GM08714 (cell line): ENCODE measurements at regions not wholly inside any gene's neighbourhood (a gene's known extent, or its start where the extent isn't known, plus 50 kb on each side); places are given as distances from the start of the nearest gene placed in this dataset.

Experiments
- H3K4me3 ChIP-seq: fragments of 200-500 bp; sonication (Bioruptor generic); 2 replicates; pipeline ENCODE4 v1.5.1; 2014; ENCODE audit warnings: mild to moderate bottlenecking, low read length, inconsistent platforms
- ZNF274 ChIP-seq: IDR thresholded peaks from 2 replicates; pipeline ENCODE4 v1.6.1; 2012; ENCODE audit warnings: mild to moderate bottlenecking, low read depth, low read length

DNA sequence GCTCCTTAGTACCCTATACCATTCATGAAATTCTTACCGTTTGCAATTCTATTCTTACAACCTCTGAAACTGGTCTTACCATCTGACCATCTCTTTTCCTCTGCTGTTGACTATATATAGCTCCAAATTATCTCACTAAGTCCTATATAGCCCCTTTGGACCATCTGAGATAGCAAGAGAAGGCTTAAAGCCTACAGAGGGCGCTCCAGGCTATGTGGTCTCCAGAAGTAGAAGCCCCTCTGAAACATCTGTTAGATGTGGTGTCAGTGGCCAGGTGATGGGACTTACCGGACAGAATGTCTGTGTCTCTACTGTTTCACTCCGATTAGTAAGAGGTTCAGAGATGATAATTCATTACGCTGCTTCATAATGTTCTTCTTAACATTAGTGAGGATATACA is 140.7 kb upstream of the BMP2 start:
- TF ChIP-seq ZNF274, result no peak
- H3K4me3 ChIP-seq, result no peak overlapping the region

DNA sequence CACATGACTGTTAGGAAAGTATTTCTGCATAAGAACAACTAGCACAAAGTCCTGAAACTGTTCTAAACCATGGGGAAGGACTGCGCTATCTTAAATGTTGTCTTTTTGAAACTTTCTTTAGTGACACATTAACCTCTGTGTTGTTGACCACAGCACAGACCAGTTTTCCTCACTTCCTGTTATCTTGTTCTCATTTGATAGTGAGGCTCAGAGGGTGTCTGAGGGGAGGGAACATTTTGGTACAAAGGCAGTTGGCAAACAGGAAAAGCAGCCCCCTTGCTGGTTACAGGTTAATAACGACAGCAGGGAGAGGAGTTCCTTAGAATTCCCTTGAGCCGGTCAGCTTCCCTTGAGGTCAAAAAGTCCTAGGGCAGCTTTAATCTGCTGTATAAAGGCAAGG is 143.5 kb upstream of the BMP2 start:
- TF ChIP-seq ZNF274, result no peak
- H3K4me3 ChIP-seq, result peak overlapping the region; percentile 42; the same call in 1 of the 2 replicates

DNA sequence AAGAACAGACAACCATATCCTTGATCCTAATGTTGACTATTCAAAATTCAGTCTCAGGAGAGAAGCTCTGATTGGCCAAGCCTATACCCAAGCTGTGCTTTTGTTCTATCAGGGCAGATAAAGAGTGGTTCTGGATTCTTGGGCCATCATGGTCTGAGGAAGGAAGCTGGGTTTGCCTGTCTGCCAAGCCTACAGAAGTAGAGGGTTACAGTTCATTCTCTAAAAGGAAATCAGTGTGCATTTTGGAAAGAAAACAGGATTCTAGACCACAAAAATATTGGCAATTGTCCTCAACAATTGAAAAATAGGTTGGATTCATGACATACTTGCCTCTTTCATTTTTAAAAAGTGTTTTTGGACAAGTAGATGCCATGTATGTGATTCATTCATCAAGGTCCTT is 145.4 kb upstream of the BMP2 start:
- TF ChIP-seq ZNF274, result no peak
- no peak overlapping the region for H3K4me3 ChIP-seq

DNA sequence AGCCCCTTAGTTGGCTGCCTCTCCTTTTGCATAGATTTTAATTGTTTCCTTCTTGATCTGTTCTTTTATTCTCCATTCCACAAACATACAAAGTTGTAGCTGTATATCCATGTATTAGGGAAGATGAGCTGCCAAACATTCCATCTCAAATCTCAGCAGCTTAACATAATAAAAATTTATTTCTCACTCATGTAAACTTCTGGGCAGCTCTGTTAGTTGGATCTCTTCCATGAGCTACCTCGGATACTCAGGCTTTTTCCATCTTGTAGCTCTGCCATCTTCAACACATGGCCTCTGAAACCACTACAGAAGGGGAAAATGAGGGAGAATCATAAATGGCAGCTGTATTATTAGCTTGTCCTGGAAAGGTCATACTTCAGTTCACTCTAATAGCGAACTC is 149.4 kb upstream of the BMP2 start:
- H3K4me3 ChIP-seq, result no peak overlapping the region
- TF ChIP-seq ZNF274, result no peak

DNA sequence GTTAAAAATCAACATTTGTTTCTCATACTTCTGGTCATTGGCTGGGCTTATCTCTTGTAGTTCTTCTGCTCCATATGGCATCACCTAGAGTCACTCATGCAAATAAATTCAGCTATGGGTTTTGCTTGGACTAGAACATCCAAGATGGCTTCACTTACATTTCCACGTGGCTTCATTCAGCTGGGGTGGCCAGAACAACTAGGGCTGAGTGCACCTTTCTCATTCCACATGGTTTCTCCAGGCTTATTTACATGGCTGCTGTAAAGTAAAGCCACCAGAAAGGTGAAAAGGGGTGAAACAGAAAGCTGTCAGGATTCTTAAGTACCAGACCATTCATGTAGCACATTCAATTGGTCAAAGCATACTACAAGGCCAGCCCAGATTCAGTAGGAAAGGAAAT is 151.1 kb upstream of the BMP2 start:
- TF ChIP-seq ZNF274, result no peak
- no peak overlapping the region for H3K4me3 ChIP-seq

DNA sequence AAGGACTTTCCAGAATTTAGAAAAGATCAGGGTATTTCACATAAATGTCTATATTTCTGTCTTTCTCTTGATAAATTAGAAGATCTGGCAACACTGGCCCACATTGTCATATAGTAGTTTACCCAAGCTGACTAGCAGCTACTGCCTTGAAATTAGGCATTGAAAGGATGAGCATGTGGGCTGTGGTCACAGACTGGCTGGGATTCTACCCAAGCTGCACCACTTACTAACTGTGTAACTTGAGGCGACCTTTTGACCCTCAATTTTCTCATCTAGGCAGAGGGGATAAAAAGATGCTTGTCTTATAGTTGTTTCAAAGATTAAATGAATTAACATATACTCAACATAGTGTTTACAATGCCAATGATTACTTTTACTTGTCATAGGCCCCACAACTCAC is 152.7 kb upstream of the BMP2 start:
- TF ChIP-seq ZNF274, result no peak

DNA sequence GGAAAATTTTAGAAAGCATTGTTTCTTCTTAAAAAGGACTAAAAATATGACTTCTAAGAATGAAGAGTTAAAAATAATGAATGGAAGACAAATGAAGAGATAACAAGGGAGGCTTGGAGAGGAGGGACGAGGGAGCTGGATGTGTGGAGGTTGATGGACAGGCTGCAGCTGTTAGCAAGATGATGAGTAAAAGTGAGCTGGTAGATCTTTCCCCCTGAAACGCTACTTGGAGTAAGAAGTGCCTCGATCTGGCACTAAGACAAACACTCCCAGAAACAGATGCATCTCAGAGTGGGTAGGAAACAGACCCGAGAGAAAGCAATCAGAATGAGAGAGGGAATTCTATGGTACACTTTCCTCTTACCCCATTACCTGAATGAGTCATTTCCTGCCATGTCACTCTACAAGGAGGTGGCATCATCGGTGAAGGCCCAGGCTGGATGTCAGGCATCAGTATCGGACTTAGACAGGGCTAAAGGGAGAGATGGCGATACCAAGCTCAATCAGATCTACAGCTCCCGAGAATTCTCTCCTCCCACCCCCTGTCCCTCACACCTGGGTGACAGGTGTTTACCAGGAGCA is 154.1 kb upstream of the BMP2 start:
- TF ChIP-seq ZNF274, result no peak
- no peak overlapping the region for H3K4me3 ChIP-seq

More for the DNA sequence above, 152.7 kb upstream of the BMP2 start:
- H3K4me3 ChIP-seq, result no peak overlapping the region

DNA sequence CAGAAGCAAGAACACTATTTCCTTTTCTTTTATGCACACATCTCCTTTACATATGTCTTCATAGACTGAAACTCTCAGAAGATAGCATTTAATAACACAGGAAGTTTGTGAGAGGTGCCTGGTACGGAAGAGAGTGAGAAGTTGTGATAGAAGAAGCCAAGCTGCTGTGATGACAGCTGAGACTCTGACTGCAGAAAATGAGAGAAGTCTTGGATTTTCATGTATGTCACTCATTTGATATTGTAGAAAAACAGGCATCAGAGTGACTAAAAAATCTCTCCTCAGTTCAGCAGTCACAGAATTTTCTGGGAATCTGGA is 154.9 kb upstream of the BMP2 start:
- no peak overlapping the region for H3K4me3 ChIP-seq
- no peak for TF ChIP-seq ZNF274

DNA sequence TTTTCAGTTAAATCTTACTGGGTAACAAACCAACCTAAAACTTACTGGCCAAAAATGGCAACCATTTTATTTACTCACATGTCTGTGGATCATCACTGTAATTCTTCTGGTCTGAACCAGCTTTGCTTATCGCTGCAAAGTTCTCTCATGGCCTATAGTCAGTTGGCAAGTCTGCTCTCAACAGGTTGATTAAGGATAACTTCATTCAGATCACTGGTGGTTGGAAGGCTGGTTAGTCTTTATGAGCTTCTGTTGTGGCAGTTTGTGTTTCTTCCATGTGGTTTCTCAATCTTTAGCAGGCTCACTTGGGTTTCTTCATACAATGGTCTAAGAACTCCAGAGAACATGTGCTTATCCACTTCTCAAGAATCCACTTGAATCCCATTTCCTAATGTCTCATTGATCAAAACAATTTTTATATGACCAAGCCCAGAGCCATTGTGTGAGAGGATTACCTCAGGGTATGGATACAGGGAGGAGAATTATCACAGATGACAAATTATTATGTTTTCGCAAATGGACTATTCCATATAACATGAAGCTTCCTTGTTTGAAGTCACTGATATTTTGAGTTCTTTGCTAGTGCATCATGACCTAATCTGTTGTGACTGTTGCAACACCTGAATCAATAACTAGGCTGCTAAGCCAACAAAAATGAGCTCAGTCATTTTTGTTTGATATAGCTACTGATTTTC is 155.4 kb upstream of the BMP2 start:
- no peak overlapping the region for H3K4me3 ChIP-seq
- TF ChIP-seq ZNF274, result no peak

DNA sequence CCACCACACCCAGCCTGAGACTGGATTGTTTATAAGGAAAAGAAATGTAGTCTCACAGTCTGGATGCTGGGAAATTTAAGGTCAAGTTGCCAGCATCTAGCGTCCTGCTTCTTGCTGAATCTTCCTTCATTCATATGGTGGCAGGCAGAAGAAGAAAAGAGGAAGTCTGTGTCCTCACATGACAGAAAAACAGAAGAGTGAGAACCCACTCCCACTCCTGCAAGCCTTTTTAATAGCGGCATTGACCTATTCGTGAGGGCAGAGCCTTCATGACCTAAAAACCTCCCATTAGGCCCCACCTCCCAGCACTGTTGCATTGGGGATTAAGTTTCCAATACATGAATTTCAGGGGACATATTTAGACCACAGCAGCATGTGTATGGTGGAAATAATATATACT is 160.8 kb upstream of the BMP2 start:
- no peak overlapping the region for H3K4me3 ChIP-seq
- no peak for TF ChIP-seq ZNF274

DNA sequence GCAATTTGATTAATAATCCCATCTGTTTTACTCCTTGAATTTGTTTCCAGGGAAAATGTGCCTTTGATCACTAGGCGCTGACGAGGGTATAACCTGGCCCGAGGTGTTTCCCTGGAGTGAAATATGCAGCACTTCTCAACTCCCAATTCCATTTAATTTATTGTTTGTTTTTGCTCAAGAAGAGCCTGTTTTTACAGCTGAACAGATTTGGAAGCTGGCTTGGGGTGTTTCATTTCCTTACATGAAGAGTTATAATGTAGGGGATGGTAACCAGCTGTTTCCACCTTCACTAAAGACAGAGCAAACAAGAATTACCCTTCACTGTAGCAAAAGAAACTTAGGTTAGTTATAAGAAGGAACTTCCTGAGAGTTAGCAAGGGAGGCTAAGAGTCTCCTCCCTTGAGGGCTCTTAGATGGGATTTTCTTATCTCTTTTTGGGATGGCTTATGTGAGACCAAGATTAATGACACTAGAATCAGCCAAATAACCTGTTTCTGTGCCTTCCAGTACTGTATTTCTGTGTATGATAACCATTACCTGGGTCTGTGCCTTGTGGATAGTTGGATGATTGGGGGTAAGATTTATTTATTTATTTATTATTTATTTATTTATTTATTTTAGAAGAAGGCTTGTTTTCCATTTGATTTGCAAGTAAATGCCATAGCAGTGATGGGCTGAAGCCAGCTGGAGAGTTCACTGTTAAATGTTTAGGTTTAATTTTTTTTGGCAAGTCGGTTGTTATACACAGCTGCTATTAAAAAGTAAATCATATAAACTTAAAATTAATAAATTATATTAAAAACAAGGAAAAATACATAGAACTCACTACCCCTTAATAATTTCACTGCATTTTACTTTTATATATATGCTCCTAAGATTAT is 162.2 kb upstream of the BMP2 start:
- TF ChIP-seq ZNF274, result no peak
- no peak overlapping the region for H3K4me3 ChIP-seq

DNA sequence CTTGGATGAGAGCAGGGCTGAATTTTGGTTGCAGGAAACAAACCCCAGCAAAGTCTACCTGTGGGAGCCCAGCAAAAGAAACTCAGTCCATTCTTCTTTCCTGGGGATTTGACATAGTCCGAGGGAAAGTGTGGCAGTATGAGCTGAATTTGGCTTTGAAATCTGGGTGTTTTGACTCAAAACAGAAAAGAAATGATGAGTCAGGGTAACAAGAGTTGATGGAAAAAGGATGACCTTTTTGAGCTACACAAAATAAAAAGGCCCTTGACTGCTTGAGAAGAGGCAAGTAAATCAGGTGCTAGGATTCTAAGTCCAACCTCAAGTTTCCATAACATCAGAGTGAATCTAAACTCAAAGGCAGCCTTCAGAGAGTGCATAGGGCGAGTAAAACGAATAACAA is 163.3 kb upstream of the BMP2 start:
- no peak for TF ChIP-seq ZNF274
- H3K4me3 ChIP-seq, result no peak overlapping the region

DNA sequence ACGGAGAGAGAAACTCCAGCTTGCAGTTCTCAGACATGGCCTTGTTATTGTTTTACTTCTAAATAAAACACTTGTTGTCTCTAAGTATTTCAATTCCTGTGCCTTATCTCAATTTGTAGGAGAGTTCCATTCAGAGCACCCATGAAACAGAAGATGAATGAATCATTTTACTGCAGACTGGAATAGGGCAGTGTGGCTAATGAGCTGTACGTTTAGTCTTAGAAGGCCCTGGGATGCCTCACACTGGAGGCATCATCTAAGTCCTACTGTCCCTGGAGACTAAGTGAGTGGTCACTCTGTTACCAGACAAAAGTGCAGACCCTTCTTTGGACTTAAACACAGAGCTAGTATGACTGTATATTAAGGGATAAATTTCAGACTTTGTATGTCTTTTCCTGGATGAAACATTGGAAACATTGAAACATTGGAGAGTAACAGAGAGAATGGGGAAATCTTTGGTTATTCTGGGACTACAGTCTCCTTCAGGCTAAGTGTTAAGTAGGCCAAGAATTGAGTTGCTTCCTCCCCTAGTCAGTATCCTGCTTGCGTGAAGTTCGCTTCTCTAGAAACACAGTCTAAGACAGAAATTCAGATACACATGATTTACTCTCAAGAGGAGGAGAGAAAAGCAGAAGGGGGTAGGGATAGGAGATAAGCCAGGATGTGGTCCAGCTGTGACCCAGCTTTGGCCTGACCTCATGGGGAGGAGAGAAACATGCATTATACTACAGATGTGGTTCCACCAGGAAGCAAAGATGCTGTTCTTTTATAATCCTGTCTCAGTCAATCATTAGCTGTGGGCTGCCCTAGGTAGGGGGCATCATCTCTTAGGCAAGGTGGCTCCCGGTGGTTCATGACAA is 167.4 kb upstream of the BMP2 start:
- H3K4me3 ChIP-seq, result no peak overlapping the region
- no peak for TF ChIP-seq ZNF274

DNA sequence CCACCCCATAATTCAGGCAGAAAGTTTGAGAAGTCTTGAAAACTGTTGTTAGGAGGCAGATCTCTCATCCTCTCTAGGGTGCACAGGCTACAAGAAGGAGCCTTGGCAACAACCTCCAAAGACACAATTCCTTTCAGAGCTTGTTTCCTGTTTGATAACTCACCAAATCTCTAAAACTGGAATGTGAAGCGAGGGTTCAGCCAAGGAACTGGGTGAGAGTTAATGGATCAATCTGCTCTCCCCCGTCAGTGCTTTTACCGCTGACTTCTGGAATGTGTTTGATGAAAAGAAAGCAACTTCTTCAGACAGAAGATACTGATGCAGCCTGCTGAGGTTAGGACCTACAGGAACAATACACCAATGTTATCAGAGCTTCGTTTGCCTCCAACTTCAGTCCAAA is 171.8 kb upstream of the BMP2 start:
- no peak for TF ChIP-seq ZNF274

More for the DNA sequence above, 171.8 kb upstream of the BMP2 start:
- H3K4me3 ChIP-seq, result no peak overlapping the region
